DOHH2 (cell line): ENCODE measurements at regions not wholly inside any gene's neighbourhood (a gene's known extent, or its start where the extent isn't known, plus 50 kb on each side); places are given as distances from the start of the nearest gene placed in this dataset.

ENCODE experiments used
- CTCF ChIP-seq: fragments of 200-600 bp; sonication (generic); IDR thresholded peaks from one replicate; pipeline ENCODE4 v1.5.1; 2014; ENCODE audit warnings: antibody characterized with exemption, mild to moderate bottlenecking, low read depth, low read length; ENCODE audit not compliant: poor library complexity, severe bottlenecking
- EZH2phosphoT487 ChIP-seq: fragments of 200-600 bp; sonication (generic); IDR thresholded peaks from 2 replicates; pipeline ENCODE4 v1.6.1; 2017; ENCODE audit warnings: borderline replicate concordance, mild to moderate bottlenecking, antibody characterized with exemption, low read length, moderate library complexity, mixed read lengths

- TF ChIP-seq CTCF (no peak), EZH2phosphoT487 (no peak)
Observed at GRCh38 chr4:33316578-33316977, 2596.4 kb downstream of the PCDH7 start.
